ENCODE measurements at regions not wholly inside any gene's neighbourhood (a gene's known extent, or its start where the extent isn't known, plus 50 kb on each side); places are given as distances from the start of the nearest gene placed in this dataset.
"Not testable (repeated sequence)": the region's sequence is repeated elsewhere in the genome, so short reads cannot be mapped to it uniquely, and the experiment has no call there.

GRCh38 chr4:38338939-38339338 lies 325.1 kb upstream of the KLF3 start:
- Mint-ChIP-seq H3K27me3 (peaks cover 19% of the 10 kb centered on the region), H3K9me3 (ENCODE audit: insufficient read depth) (peaks cover 14% of the 10 kb centered on the region)
- H3K27ac Mint-ChIP-seq; H3K4me3 Mint-ChIP-seq; H2AFZ ChIP-seq (ENCODE audit: insufficient read depth, low read depth, low read length, poor library complexity, severe bottlenecking); POLR2A ChIA-PET; H3K36me3 ChIP-seq (replicated peaks in 1 of 2; ENCODE audit: control extremely low read depth in 1 of 2, control insufficient read depth in 1 of 2, extremely low read depth in 1 of 2, insufficient read depth in 2 of 2, low read length in 1 of 2); H3K4me1 Mint-ChIP-seq; H3K4me1 ChIP-seq (ENCODE audit: control insufficient read depth in 2 of 2, insufficient read depth in 2 of 2, low read length in 2 of 2); H3K9ac ChIP-seq (ENCODE audit: low read length); intact Hi-C loops (cut with micrococcal nuclease); H3K27ac ChIP-seq (ENCODE audit: low read length in 2 of 2); H3K4me2 ChIP-seq (replicated peaks; ENCODE audit: low read depth, low read length, poor library complexity, severe bottlenecking); H3K4me3 ChIP-seq (ENCODE audit: control extremely low read depth in 1 of 5, extremely low read depth in 1 of 5, insufficient read depth in 1 of 5, low read depth in 2 of 5, low read length in 4 of 5); DNase-seq; H4K20me1 ChIP-seq (ENCODE audit: control insufficient read depth, insufficient read depth, low read length, poor library complexity, severe bottlenecking); H3K79me2 ChIP-seq (ENCODE audit: control insufficient read depth, insufficient read depth, low read length); H3K27me3 ChIP-seq (replicated peaks in 1 of 4; ENCODE audit: control extremely low read depth in 1 of 4, control insufficient read depth in 3 of 4, insufficient read depth in 4 of 4, low read length in 3 of 4); CTCF ChIA-PET; ATAC-seq (ENCODE audit: low read depth): not testable (repeated sequence)
- no CpG with 5 or more reads among the region's 1 CpG for WGBS (ENCODE audit: insufficient coverage)
- H3K9me3 ChIP-seq (ENCODE audit: control extremely low read depth in 1 of 3, control insufficient read depth in 2 of 3, insufficient read depth in 1 of 3, low read length in 2 of 3) = peaks cover 3 to 14% (median 13%) of the 10 kb centered on the region in 3 donors

DNA sequence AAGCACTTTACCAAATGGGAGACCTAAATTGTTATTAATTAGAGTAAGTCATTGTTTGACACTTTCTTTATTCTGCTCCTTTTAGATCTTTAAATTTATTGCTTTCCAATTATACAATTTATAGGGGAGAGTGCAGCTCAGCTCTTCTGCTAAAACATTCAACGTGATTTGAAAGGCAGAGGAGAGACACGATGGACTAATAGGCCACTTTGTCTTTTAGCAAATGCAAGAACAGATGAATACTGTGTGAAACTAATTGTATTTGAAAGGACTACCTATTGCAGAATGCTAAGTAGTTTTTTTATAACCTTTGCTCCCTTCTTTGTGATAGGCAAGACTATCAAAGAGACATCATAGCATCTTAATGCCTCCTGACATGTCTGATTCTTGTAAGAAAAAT lies 320.4 kb upstream of the KLF3 start:
- intact Hi-C loops (cut with micrococcal nuclease) = no loop called here
- H2AFZ ChIP-seq (ENCODE audit: insufficient read depth, low read depth, low read length, poor library complexity, severe bottlenecking) = no peak overlapping the region
- no CpG with 5 or more reads among the region's 2 CpGs for WGBS (ENCODE audit: insufficient coverage)
- H3K4me1 Mint-ChIP-seq = no peaks in the 10 kb centered on the region
- H3K4me2 ChIP-seq (replicated peaks; ENCODE audit: low read depth, low read length, poor library complexity, severe bottlenecking) = no peak overlapping the region
- peaks cover 3 to 16% (median 11%) of the 10 kb centered on the region in 3 donors for H3K9me3 ChIP-seq (ENCODE audit: control extremely low read depth in 1 of 3, control insufficient read depth in 2 of 3, insufficient read depth in 1 of 3, low read length in 2 of 3)
- H3K27me3 Mint-ChIP-seq = peaks cover 7% of the 10 kb centered on the region
- no peaks in the 10 kb centered on the region for H3K79me2 ChIP-seq (ENCODE audit: control insufficient read depth, insufficient read depth, low read length)
- ChIA-PET CTCF (no interaction called here), POLR2A (no interaction called here)
- no peaks in the 10 kb centered on the region for H3K27me3 ChIP-seq (replicated peaks in 1 of 4; ENCODE audit: control extremely low read depth in 1 of 4, control insufficient read depth in 3 of 4, insufficient read depth in 4 of 4, low read length in 3 of 4)
- H3K9ac ChIP-seq (ENCODE audit: low read length) = no peak overlapping the region
- ATAC-seq (ENCODE audit: low read depth) (no peak), DNase-seq (no peak)
- H3K27ac ChIP-seq (ENCODE audit: low read length in 2 of 2) = no peak overlapping the region
- no peak for TF ChIP-seq EZH2 (IDR thresholded peaks at IDR 0.05; ENCODE audit: borderline replicate concordance, insufficient read depth, low read depth, low read length, poor library complexity, severe bottlenecking)
- TF ChIP-seq, protein P1, sequence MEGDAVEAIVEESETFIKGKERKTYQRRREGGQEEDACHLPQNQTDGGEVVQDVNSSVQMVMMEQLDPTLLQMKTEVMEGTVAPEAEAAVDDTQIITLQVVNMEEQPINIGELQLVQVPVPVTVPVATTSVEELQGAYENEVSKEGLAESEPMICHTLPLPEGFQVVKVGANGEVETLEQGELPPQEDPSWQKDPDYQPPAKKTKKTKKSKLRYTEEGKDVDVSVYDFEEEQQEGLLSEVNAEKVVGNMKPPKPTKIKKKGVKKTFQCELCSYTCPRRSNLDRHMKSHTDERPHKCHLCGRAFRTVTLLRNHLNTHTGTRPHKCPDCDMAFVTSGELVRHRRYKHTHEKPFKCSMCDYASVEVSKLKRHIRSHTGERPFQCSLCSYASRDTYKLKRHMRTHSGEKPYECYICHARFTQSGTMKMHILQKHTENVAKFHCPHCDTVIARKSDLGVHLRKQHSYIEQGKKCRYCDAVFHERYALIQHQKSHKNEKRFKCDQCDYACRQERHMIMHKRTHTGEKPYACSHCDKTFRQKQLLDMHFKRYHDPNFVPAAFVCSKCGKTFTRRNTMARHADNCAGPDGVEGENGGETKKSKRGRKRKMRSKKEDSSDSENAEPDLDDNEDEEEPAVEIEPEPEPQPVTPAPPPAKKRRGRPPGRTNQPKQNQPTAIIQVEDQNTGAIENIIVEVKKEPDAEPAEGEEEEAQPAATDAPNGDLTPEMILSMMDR (IDR thresholded peaks at IDR 0.05) = no peak
- H3K27ac Mint-ChIP-seq = no peak overlapping the region
- peaks cover 16% of the 10 kb centered on the region for H3K9me3 Mint-ChIP-seq (ENCODE audit: insufficient read depth)
- no peaks in the 10 kb centered on the region for H3K36me3 ChIP-seq (replicated peaks in 1 of 2; ENCODE audit: control extremely low read depth in 1 of 2, control insufficient read depth in 1 of 2, extremely low read depth in 1 of 2, insufficient read depth in 2 of 2, low read length in 1 of 2)
- H3K4me3 Mint-ChIP-seq = no peak overlapping the region
- H3K4me3 ChIP-seq (ENCODE audit: control extremely low read depth in 1 of 5, extremely low read depth in 1 of 5, insufficient read depth in 1 of 5, low read depth in 2 of 5, low read length in 4 of 5) = no peak overlapping the region
- no peaks in the 10 kb centered on the region for H3K4me1 ChIP-seq (ENCODE audit: control insufficient read depth in 2 of 2, insufficient read depth in 2 of 2, low read length in 2 of 2)
- no peaks in the 10 kb centered on the region for H4K20me1 ChIP-seq (ENCODE audit: control insufficient read depth, insufficient read depth, low read length, poor library complexity, severe bottlenecking)

All from B cell (primary cell).